ENCODE measurements at regions not wholly inside any gene's neighbourhood (a gene's known extent, or its start where the extent isn't known, plus 50 kb on each side); places are given as distances from the start of the nearest gene placed in this dataset.

DNA sequence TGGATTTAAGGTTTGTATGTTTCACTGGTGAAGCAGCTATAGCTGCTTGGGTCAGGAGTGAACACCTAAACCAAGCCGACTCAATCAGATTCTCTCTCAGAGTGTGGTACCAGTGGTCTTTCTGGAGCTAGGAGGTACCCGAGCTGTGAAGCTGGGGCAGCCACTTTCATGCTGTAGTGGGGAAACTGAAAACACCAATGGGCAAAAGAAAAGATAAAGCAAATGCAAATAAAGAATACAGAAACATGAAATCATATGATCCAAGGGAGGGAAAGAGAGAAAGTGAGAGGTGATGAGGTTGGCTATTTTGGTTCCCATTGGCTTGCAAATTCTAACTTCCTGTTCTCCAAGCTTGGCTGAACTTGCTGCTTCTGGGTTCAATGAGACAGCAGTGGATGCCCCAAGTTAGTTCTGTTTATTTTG, 212.3 kb upstream of the CFAP20DC start:
- Histone ChIP-seq H3K4me3 (ENCODE audit: low read length in 2 of 2) (no peak overlapping the region), H3K36me3 (ENCODE audit: control insufficient read depth in 2 of 2, insufficient read depth in 2 of 2, low read length in 1 of 2) (no peaks in the 10 kb centered on the region), H3K27ac (ENCODE audit: low read depth in 1 of 2, low read length in 1 of 2) (no peak overlapping the region), H3K9me3 (ENCODE audit: control insufficient read depth in 2 of 2, insufficient read depth in 1 of 2, low read length in 1 of 2) (no peaks in the 10 kb centered on the region), H3K27me3 (ENCODE audit: control insufficient read depth in 2 of 2, insufficient read depth in 1 of 2, low read length in 1 of 2) (no peaks in the 10 kb centered on the region), H3K4me1 (ENCODE audit: control insufficient read depth in 2 of 2, insufficient read depth in 2 of 2, low read length in 2 of 2) (no peaks in the 10 kb centered on the region)
- DNase-seq (ENCODE audit: low read depth in 6 of 9, low spot score in 9 of 9): no peak
- WGBS: 96% methylated on average over 2 of the region's 2 CpGs

DNA sequence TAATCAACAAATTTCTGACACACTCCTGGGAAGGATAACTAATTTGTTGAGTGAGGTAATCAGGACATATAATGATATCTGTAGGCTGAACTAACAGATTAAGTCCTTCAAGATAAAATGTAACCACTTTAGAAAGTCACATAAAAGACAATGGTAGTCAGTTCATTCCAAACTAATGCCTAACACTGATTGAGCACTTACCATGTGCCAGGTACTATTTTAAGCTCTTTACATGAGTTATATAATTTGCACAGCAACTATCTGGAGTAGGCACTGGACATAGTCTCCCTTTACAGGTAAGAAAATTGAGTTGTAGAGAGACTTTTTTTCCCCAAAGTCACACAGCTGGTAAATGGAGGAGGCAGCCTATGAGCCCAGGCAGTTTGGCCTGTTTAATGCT, 211.2 kb upstream of the CFAP20DC start:
- no peak for DNase-seq (ENCODE audit: low read depth in 6 of 9, low spot score in 9 of 9)
- Histone ChIP-seq H3K4me1 (ENCODE audit: control insufficient read depth in 2 of 2, insufficient read depth in 2 of 2, low read length in 2 of 2) (no peaks in the 10 kb centered on the region), H3K27me3 (ENCODE audit: control insufficient read depth in 2 of 2, insufficient read depth in 1 of 2, low read length in 1 of 2) (no peaks in the 10 kb centered on the region), H3K4me3 (ENCODE audit: low read length in 2 of 2) (no peak overlapping the region), H3K36me3 (ENCODE audit: control insufficient read depth in 2 of 2, insufficient read depth in 2 of 2, low read length in 1 of 2) (no peaks in the 10 kb centered on the region), H3K9me3 (ENCODE audit: control insufficient read depth in 2 of 2, insufficient read depth in 1 of 2, low read length in 1 of 2) (no peaks in the 10 kb centered on the region), H3K27ac (ENCODE audit: low read depth in 1 of 2, low read length in 1 of 2) (no peak overlapping the region)

- no peaks in the 10 kb centered on the region for H3K36me3 ChIP-seq (ENCODE audit: control insufficient read depth in 2 of 2, insufficient read depth in 2 of 2, low read length in 1 of 2)
- 95% methylated on average over 8 of the region's 8 CpGs for WGBS
- no peak for DNase-seq (ENCODE audit: low read depth in 6 of 9, low spot score in 9 of 9)
- no peak overlapping the region for H3K4me3 ChIP-seq (ENCODE audit: low read length in 2 of 2)
- no peaks in the 10 kb centered on the region for H3K9me3 ChIP-seq (ENCODE audit: control insufficient read depth in 2 of 2, insufficient read depth in 1 of 2, low read length in 1 of 2)
- no peaks in the 10 kb centered on the region for H3K27me3 ChIP-seq (ENCODE audit: control insufficient read depth in 2 of 2, insufficient read depth in 1 of 2, low read length in 1 of 2)
- H3K27ac ChIP-seq (ENCODE audit: low read depth in 1 of 2, low read length in 1 of 2): no peak overlapping the region
- H3K4me1 ChIP-seq (ENCODE audit: control insufficient read depth in 2 of 2, insufficient read depth in 2 of 2, low read length in 2 of 2): no peaks in the 10 kb centered on the region
These were observed 208.9 kb upstream of the CFAP20DC start for GRCh38 chr3:59258550-59259260.

DNA sequence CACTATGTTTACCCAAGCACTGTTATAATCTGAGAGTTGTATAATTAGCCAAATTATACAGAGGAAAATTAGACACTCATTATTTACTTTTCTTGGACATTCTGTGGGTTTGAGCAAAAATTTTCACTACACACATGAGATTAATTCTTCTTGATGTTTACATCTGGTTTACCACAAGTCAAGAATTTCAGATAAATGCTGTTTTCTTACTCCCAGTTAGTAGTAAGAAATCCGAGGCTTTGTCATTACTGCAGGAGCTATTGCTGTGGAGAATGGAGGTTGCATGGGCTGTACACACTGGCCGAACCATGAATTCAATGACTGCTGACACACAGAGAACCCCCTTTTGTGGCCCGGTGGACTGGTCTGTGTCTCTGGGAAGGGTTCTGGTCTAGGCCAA, 207.7 kb upstream of the CFAP20DC start:
- Histone ChIP-seq H3K4me3 (ENCODE audit: low read length in 2 of 2) (no peak overlapping the region), H3K36me3 (ENCODE audit: control insufficient read depth in 2 of 2, insufficient read depth in 2 of 2, low read length in 1 of 2) (no peaks in the 10 kb centered on the region), H3K27ac (ENCODE audit: low read depth in 1 of 2, low read length in 1 of 2) (no peak overlapping the region), H3K27me3 (ENCODE audit: control insufficient read depth in 2 of 2, insufficient read depth in 1 of 2, low read length in 1 of 2) (no peaks in the 10 kb centered on the region), H3K4me1 (ENCODE audit: control insufficient read depth in 2 of 2, insufficient read depth in 2 of 2, low read length in 2 of 2) (no peaks in the 10 kb centered on the region), H3K9me3 (ENCODE audit: control insufficient read depth in 2 of 2, insufficient read depth in 1 of 2, low read length in 1 of 2) (no peaks in the 10 kb centered on the region)
- DNase-seq (ENCODE audit: low read depth in 6 of 9, low spot score in 9 of 9): no peak
- 97% methylated on average over 3 of the region's 3 CpGs for WGBS

DNA sequence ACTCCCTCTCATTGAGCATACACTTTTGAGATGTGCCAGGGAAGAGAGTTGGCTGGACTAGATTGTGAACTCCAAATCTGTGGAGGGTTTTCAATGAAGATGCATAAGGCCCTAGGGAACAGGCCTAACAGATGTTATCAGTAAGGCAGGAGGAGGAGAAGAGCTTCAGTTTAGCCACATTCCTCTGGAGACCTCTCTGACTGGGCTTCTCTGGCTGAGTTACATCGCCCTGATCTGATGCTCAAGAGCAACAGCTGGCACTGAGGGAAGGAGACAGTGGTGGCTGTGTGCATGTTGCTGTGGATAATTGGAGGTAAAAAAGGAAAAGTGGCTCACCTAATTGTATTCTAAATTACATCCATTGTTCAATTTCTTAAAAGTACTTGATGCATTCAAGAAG, 206.4 kb upstream of the CFAP20DC start:
- Histone ChIP-seq H3K27ac (ENCODE audit: low read depth in 1 of 2, low read length in 1 of 2) (no peak overlapping the region), H3K27me3 (ENCODE audit: control insufficient read depth in 2 of 2, insufficient read depth in 1 of 2, low read length in 1 of 2) (no peaks in the 10 kb centered on the region), H3K36me3 (ENCODE audit: control insufficient read depth in 2 of 2, insufficient read depth in 2 of 2, low read length in 1 of 2) (no peaks in the 10 kb centered on the region), H3K4me1 (ENCODE audit: control insufficient read depth in 2 of 2, insufficient read depth in 2 of 2, low read length in 2 of 2) (no peaks in the 10 kb centered on the region), H3K4me3 (ENCODE audit: low read length in 2 of 2) (no peak overlapping the region), H3K9me3 (ENCODE audit: control insufficient read depth in 2 of 2, insufficient read depth in 1 of 2, low read length in 1 of 2) (no peaks in the 10 kb centered on the region)
- DNase-seq (ENCODE audit: low read depth in 6 of 9, low spot score in 9 of 9): no peak
- WGBS: 96% methylated on average over 1 of the region's 1 CpG

DNA sequence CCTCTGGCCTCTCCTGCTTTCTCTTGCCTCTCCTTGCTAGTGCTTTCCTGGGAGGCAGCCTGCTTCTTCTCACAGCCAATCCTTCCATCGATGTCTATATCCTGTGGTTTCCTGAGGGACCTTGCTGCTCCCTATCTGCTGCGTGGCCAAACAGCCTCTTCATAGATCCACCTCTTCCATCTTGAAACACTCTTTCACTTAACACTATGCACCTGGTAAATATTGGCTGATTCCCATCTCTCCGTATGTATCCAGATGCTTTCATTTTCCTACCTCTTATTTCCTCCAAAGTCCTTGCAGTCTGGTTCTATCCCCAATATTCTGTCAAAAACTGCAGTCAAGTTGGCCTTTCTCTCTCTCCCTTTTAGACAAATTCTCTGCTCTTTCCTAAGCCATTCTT, 205.2 kb upstream of the CFAP20DC start:
- no peak for DNase-seq (ENCODE audit: low read depth in 6 of 9, low spot score in 9 of 9)
- no peak overlapping the region for H3K4me3 ChIP-seq (ENCODE audit: low read length in 2 of 2)

DNA sequence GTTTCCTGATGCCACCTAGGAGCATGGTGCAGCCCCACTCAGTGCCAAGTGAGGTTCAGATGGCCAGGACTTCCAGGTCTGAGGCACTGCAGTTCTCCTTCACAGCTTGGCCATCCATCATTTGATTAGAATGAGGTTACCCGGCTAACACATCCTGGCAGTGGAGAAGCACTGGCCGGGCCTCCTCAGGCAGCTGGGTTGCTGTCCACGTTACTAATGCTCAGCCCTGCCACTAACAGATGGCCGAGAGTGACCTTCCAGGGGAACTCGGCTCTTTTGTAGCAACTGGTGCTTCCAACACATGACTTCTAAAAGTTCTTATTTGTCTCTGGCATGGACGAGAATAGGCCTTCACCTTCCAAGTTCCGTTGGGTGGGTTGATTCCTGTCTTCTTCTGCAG, 204.6 kb upstream of the CFAP20DC start:
- Histone ChIP-seq H3K4me1 (ENCODE audit: control insufficient read depth in 2 of 2, insufficient read depth in 2 of 2, low read length in 2 of 2) (no peaks in the 10 kb centered on the region), H3K36me3 (ENCODE audit: control insufficient read depth in 2 of 2, insufficient read depth in 2 of 2, low read length in 1 of 2) (no peaks in the 10 kb centered on the region), H3K27me3 (ENCODE audit: control insufficient read depth in 2 of 2, insufficient read depth in 1 of 2, low read length in 1 of 2) (no peaks in the 10 kb centered on the region), H3K9me3 (ENCODE audit: control insufficient read depth in 2 of 2, insufficient read depth in 1 of 2, low read length in 1 of 2) (no peaks in the 10 kb centered on the region), H3K27ac (ENCODE audit: low read depth in 1 of 2, low read length in 1 of 2) (no peak overlapping the region), H3K4me3 (ENCODE audit: low read length in 2 of 2) (no peak overlapping the region)
- no peak for DNase-seq (ENCODE audit: low read depth in 6 of 9, low spot score in 9 of 9)
- 95% methylated on average over 7 of the region's 7 CpGs for WGBS

More for the DNA sequence above, 205.2 kb upstream of the CFAP20DC start:
- Histone ChIP-seq H3K4me1 (ENCODE audit: control insufficient read depth in 2 of 2, insufficient read depth in 2 of 2, low read length in 2 of 2) (no peaks in the 10 kb centered on the region), H3K9me3 (ENCODE audit: control insufficient read depth in 2 of 2, insufficient read depth in 1 of 2, low read length in 1 of 2) (no peaks in the 10 kb centered on the region), H3K27me3 (ENCODE audit: control insufficient read depth in 2 of 2, insufficient read depth in 1 of 2, low read length in 1 of 2) (no peaks in the 10 kb centered on the region), H3K27ac (ENCODE audit: low read depth in 1 of 2, low read length in 1 of 2) (no peak overlapping the region), H3K36me3 (ENCODE audit: control insufficient read depth in 2 of 2, insufficient read depth in 2 of 2, low read length in 1 of 2) (no peaks in the 10 kb centered on the region)
- 97% methylated on average over 3 of the region's 3 CpGs for WGBS

DNA sequence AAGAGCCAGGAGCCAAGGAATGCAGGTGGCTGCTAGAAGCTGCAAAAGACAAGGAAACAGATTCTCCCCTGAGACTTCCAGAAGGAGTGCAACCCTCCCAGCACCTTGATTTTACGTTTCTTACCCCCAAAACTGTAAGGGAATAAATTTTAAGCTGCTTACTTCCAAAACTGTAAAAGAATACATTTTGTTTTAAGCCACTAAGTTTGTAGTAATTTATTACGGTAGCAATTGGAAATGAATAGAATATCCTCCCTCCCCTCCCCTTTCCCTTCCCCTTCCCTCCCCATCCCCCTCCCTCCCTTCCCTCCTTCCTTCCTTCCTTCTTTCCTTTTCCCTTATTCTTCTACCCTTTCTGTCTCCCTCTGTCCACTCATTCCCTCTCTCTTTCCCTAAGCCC, 203.7 kb upstream of the CFAP20DC start:
- no peak overlapping the region for H3K4me3 ChIP-seq (ENCODE audit: low read length in 2 of 2)
- H3K4me1 ChIP-seq (ENCODE audit: control insufficient read depth in 2 of 2, insufficient read depth in 2 of 2, low read length in 2 of 2): no peaks in the 10 kb centered on the region
- DNase-seq (ENCODE audit: low read depth in 6 of 9, low spot score in 9 of 9): no peak
- H3K9me3 ChIP-seq (ENCODE audit: control insufficient read depth in 2 of 2, insufficient read depth in 1 of 2, low read length in 1 of 2): no peaks in the 10 kb centered on the region
- 93% methylated on average over 2 of the region's 2 CpGs for WGBS
- no peaks in the 10 kb centered on the region for H3K36me3 ChIP-seq (ENCODE audit: control insufficient read depth in 2 of 2, insufficient read depth in 2 of 2, low read length in 1 of 2)
- no peak overlapping the region for H3K27ac ChIP-seq (ENCODE audit: low read depth in 1 of 2, low read length in 1 of 2)
- no peaks in the 10 kb centered on the region for H3K27me3 ChIP-seq (ENCODE audit: control insufficient read depth in 2 of 2, insufficient read depth in 1 of 2, low read length in 1 of 2)

DNA sequence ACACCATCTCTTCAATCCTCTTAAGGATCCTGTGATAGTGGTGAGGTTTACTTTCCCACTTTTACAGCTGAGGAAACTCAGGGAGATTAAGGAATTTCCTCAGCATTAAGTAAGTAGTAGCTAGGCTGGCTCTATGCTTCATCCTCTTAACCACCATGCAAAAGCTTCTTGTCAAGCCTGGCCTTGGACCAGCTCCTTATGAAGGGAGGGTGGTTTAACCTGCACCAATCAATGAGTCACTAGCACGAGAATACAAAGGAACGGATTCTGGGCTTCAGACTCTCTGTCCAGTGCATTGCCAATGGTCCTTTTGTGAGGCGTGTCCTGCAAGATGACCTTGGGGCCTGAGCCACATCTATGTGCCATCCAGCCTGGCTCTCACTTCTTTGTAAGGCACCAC, 202.0 kb upstream of the CFAP20DC start:
- no peak overlapping the region for H3K27ac ChIP-seq (ENCODE audit: low read depth in 1 of 2, low read length in 1 of 2)
- DNase-seq (ENCODE audit: low read depth in 6 of 9, low spot score in 9 of 9): no peak
- no peaks in the 10 kb centered on the region for H3K4me1 ChIP-seq (ENCODE audit: control insufficient read depth in 2 of 2, insufficient read depth in 2 of 2, low read length in 2 of 2)
- H3K4me3 ChIP-seq (ENCODE audit: low read length in 2 of 2): no peak overlapping the region
- no peaks in the 10 kb centered on the region for H3K36me3 ChIP-seq (ENCODE audit: control insufficient read depth in 2 of 2, insufficient read depth in 2 of 2, low read length in 1 of 2)
- H3K27me3 ChIP-seq (ENCODE audit: control insufficient read depth in 2 of 2, insufficient read depth in 1 of 2, low read length in 1 of 2): no peaks in the 10 kb centered on the region
- H3K9me3 ChIP-seq (ENCODE audit: control insufficient read depth in 2 of 2, insufficient read depth in 1 of 2, low read length in 1 of 2): no peaks in the 10 kb centered on the region
- 97% methylated on average over 3 of the region's 3 CpGs for WGBS

- DNase-seq (ENCODE audit: low read depth in 6 of 9, low spot score in 9 of 9): no peak
- no peak overlapping the region for H3K4me3 ChIP-seq (ENCODE audit: low read length in 2 of 2)
- no peaks in the 10 kb centered on the region for H3K4me1 ChIP-seq (ENCODE audit: control insufficient read depth in 2 of 2, insufficient read depth in 2 of 2, low read length in 2 of 2)
- H3K27ac ChIP-seq (ENCODE audit: low read depth in 1 of 2, low read length in 1 of 2): no peak overlapping the region
- H3K27me3 ChIP-seq (ENCODE audit: control insufficient read depth in 2 of 2, insufficient read depth in 1 of 2, low read length in 1 of 2): no peaks in the 10 kb centered on the region
- no peaks in the 10 kb centered on the region for H3K9me3 ChIP-seq (ENCODE audit: control insufficient read depth in 2 of 2, insufficient read depth in 1 of 2, low read length in 1 of 2)
- no peaks in the 10 kb centered on the region for H3K36me3 ChIP-seq (ENCODE audit: control insufficient read depth in 2 of 2, insufficient read depth in 2 of 2, low read length in 1 of 2)
These were observed 200.8 kb upstream of the CFAP20DC start for GRCh38 chr3:59250600-59250999.

All from thymus (tissue), 11 donors.